GM06990 (cell line): ENCODE measurements at regions not wholly inside any gene's neighbourhood (a gene's known extent, or its start where the extent isn't known, plus 50 kb on each side); places are given as distances from the start of the nearest gene placed in this dataset.
A peak's percentile ranks its signal among the peaks of the same experiment; 100 is the strongest.
"Not testable (repeated sequence)": the region's sequence is repeated elsewhere in the genome, so short reads cannot be mapped to it uniquely, and the experiment has no call there.

Source experiments
- DNase-seq: peaks from one replicate; pipeline ENCODE4 v3.0.0-alpha.2; 2011; ENCODE audit not compliant: insufficient read length; ENCODE audit errors: extremely low read depth
- H3K27me3 ChIP-seq: replicated peaks from 2 replicates; pipeline ENCODE4 v1.6.0; 2011; ENCODE audit warnings: low read length; ENCODE audit not compliant: control insufficient read depth, insufficient read depth
- H3K36me3 ChIP-seq: 2 replicates; pipeline ENCODE4 v1.5.1; 2011; ENCODE audit warnings: low read length; ENCODE audit not compliant: control insufficient read depth, insufficient read depth
- H3K4me3 ChIP-seq: replicated peaks from 2 replicates; pipeline ENCODE4 v1.5.1; 2011; ENCODE audit warnings: low read depth, mild to moderate bottlenecking, control low read depth, low read length
- CTCF ChIP-seq: IDR thresholded peaks from 2 replicates; pipeline ENCODE4 v1.5.1; 2011; ENCODE audit warnings: low read length, control low read depth, mild to moderate bottlenecking, inconsistent platforms; ENCODE audit not compliant: insufficient read depth, poor library complexity, severe bottlenecking

GRCh38 chr14:47935332-47935731 is 259.9 kb upstream of the MDGA2 start:
- no peaks in the 10 kb centered on the region for H3K36me3 ChIP-seq
- TF ChIP-seq CTCF = no peak
- H3K27me3 ChIP-seq = no peaks in the 10 kb centered on the region
- no peak overlapping the region for H3K4me3 ChIP-seq
- DNase-seq = no peak

GRCh38 chr14:47929334-47929733 is 253.9 kb upstream of the MDGA2 start:
- peak; percentile 1 for DNase-seq
- TF ChIP-seq CTCF = no peak
- Histone ChIP-seq H3K27me3 (no peaks in the 10 kb centered on the region), H3K36me3 (no peaks in the 10 kb centered on the region), H3K4me3 (no peak overlapping the region)

GRCh38 chr14:47921133-47921532 is 245.7 kb upstream of the MDGA2 start:
- DNase-seq = no peak
- no peak for TF ChIP-seq CTCF
- H3K27me3 ChIP-seq = no peaks in the 10 kb centered on the region
- H3K36me3 ChIP-seq = no peaks in the 10 kb centered on the region
- no peak overlapping the region for H3K4me3 ChIP-seq

GRCh38 chr14:47919997-47920396 is 244.6 kb upstream of the MDGA2 start:
- Histone ChIP-seq H3K4me3 (no peak overlapping the region), H3K27me3 (no peaks in the 10 kb centered on the region), H3K36me3 (no peaks in the 10 kb centered on the region)
- TF ChIP-seq CTCF = no peak
- no peak for DNase-seq

- H3K36me3 ChIP-seq = no peaks in the 10 kb centered on the region
- no peak for DNase-seq
- H3K27me3 ChIP-seq = no peaks in the 10 kb centered on the region
- no peak for TF ChIP-seq CTCF
- H3K4me3 ChIP-seq = no peak overlapping the region
Observed at GRCh38 chr14:47919334-47919846, 244.0 kb upstream of the MDGA2 start.

- H3K36me3 ChIP-seq = no peaks in the 10 kb centered on the region
- no peak overlapping the region for H3K4me3 ChIP-seq
- TF ChIP-seq CTCF = peak; percentile 27
- no peaks in the 10 kb centered on the region for H3K27me3 ChIP-seq
- no peak for DNase-seq
Observed at GRCh38 chr14:47917344-47917954, 242.0 kb upstream of the MDGA2 start.

- H3K4me3 ChIP-seq, H3K36me3 ChIP-seq, DNase-seq, H3K27me3 ChIP-seq: not testable (repeated sequence)
Observed at GRCh38 chr14:47901141-47901540, 225.7 kb upstream of the MDGA2 start.
